Stomach (tissue), 4 donors: ENCODE measurements at regions not wholly inside any gene's neighbourhood (a gene's known extent, or its start where the extent isn't known, plus 50 kb on each side); places are given as distances from the start of the nearest gene placed in this dataset.

Experiments
- CTCF ChIP-seq, 7 experiments: fragments of 450-650 bp in 4 of 7; fragments of 200-600 bp in 3 of 7; sonication (generic) in 3 of 7; IDR thresholded peaks; one replicate each; pipeline ENCODE4 v1.5.1; 2016 to 2019; ENCODE audit warnings: antibody characterized with exemption in 7 of 7, control low read depth in 2 of 7, mild to moderate bottlenecking in 1 of 7
- EP300 ChIP-seq: sonication (generic); formaldehyde crosslinking; IDR thresholded peaks from one replicate; pipeline ENCODE4 v1.6.1; 2017; ENCODE audit warnings: antibody characterized with exemption
- POLR2A ChIP-seq, 4 donors: fragments of 450-650 bp; IDR thresholded peaks; one replicate each; pipeline ENCODE4 v1.6.1; 2016; ENCODE audit warnings: antibody characterized with exemption in 4 of 4, control low read depth in 2 of 4, mild to moderate bottlenecking in 1 of 4, moderate library complexity in 1 of 4

GRCh38 chr22:22783575-22783974, 104.0 kb upstream of the IGLL5 start:
- no peak for TF ChIP-seq EP300
- no peak for TF ChIP-seq CTCF (IDR thresholded peaks at IDR 0.05)
- TF ChIP-seq POLR2A (IDR thresholded peaks at IDR 0.05), result no peak
